ENCODE measurements at regions not wholly inside any gene's neighbourhood (a gene's known extent, or its start where the extent isn't known, plus 50 kb on each side); places are given as distances from the start of the nearest gene placed in this dataset.

- TF ChIP-seq GATA2 (IDR thresholded peaks at IDR 0.05; ENCODE audit: low read depth, low read length) (no peak), GATA3 (IDR thresholded peaks at IDR 0.05; ENCODE audit: low read depth, low read length) (no peak)
Observed at GRCh38 chr13:33560726-33561125, 257.2 kb upstream of the RFC3 start.
